Endothelial cell of umbilical vein (primary cell): ENCODE measurements at regions not wholly inside any gene's neighbourhood (a gene's known extent, or its start where the extent isn't known, plus 50 kb on each side); places are given as distances from the start of the nearest gene placed in this dataset.

ENCODE experiments used
- BruUV-seq: library from RNA; stranded (reverse); fragments of 400-500 nt; replicated peaks from 2 replicates; lab custom pipeline; 2021; lab: Mats Ljungman, UMichigan
- CTCF ChIA-PET: fragments of 300-600, 350-600 bp; sonication (Branson Sonifier 250); formaldehyde crosslinking; loops from one replicate; lab custom pipeline; 2021; ENCODE audit warnings: antibody characterized with exemption, inconsistent platforms; lab: Charles Lee
- POLR2A ChIA-PET: fragments of 300-600, 350-600 bp; sonication (Branson Sonifier 250); formaldehyde crosslinking; loops from one replicate; lab custom pipeline; 2021; ENCODE audit warnings: antibody characterized with exemption, inconsistent platforms; lab: Charles Lee
- DNase-seq: peaks from one replicate; pipeline ENCODE4 v3.0.0-alpha.2; 2011; ENCODE audit warnings: low read depth, low spot score
- FAIRE-seq: peaks from 2 replicates; lab custom pipeline; 2011; peaks lifted over from hg19 to GRCh38; lab: Jason Lieb, UNC
- H2AFZ ChIP-seq: 2 replicates; pipeline ENCODE4 v1.6.0; 2012; ENCODE audit warnings: low read depth, low read length, control low read depth, inconsistent platforms
- H3K27ac ChIP-seq: 2 replicates; pipeline ENCODE4 v1.5.1; 2011; ENCODE audit warnings: low read depth, mild to moderate bottlenecking, control low read depth, low read length, moderate library complexity; ENCODE audit not compliant: insufficient read depth
- H3K27me3 ChIP-seq, 2 experiments: 2 replicates each; pipeline versions ENCODE4 v1.6.0 to v1.6.1; 2011; ENCODE audit warnings: low read length in 2 of 2, mixed read lengths in 1 of 2; ENCODE audit not compliant: control insufficient read depth in 2 of 2, insufficient read depth in 2 of 2
- H3K36me3 ChIP-seq, 2 experiments: 2 replicates in 1 of 2; 3 replicates in 1 of 2; pipeline ENCODE4 v1.5.1; 2011; ENCODE audit warnings: low read length in 2 of 2, mild to moderate bottlenecking in 1 of 2, moderate library complexity in 1 of 2; ENCODE audit not compliant: control insufficient read depth in 2 of 2, insufficient read depth in 2 of 2; ENCODE audit errors: extremely low read depth in 1 of 2
- H3K4me1 ChIP-seq: 3 replicates; pipeline ENCODE4 v1.5.1; 2011; ENCODE audit warnings: mild to moderate bottlenecking, low read length; ENCODE audit not compliant: control insufficient read depth, insufficient read depth; ENCODE audit errors: extremely low read depth
- H3K4me2 ChIP-seq: 2 replicates; pipeline ENCODE4 v1.6.1; 2011; ENCODE audit warnings: low read length, control low read depth, mixed read lengths; ENCODE audit not compliant: insufficient read depth
- H3K4me3 ChIP-seq, 3 experiments: fragments of 200-600 bp in 1 of 3; sonication (generic), shearing (Covaris generic) in 1 of 3; replicated peaks in 1 of 3; 2 replicates each; pipeline ENCODE4 v1.5.1; 2011 to 2016; ENCODE audit warnings: control low read depth in 3 of 3, low read length in 3 of 3, mild to moderate bottlenecking in 2 of 3, inconsistent platforms in 1 of 3, low read depth in 1 of 3, moderate library complexity in 1 of 3; ENCODE audit not compliant: insufficient read depth in 1 of 3
- H3K79me2 ChIP-seq: 2 replicates; pipeline ENCODE4 v1.6.0; 2012; ENCODE audit warnings: low read length, inconsistent platforms; ENCODE audit not compliant: control insufficient read depth, insufficient read depth
- H3K9ac ChIP-seq: replicated peaks from 2 replicates; pipeline ENCODE3; 2011; ENCODE audit warnings: low read length, control low read depth; ENCODE audit not compliant: insufficient read depth; ENCODE audit errors: extremely low read depth
- H3K9me1 ChIP-seq: replicated peaks from 3 replicates; pipeline ENCODE4 v1.6.0; 2011; ENCODE audit warnings: mild to moderate bottlenecking, low read length; ENCODE audit not compliant: control insufficient read depth, insufficient read depth; ENCODE audit errors: extremely low read depth
- H3K9me3 ChIP-seq: replicated peaks from 2 replicates; pipeline ENCODE4 v1.5.1; 2012; ENCODE audit warnings: low read length, inconsistent platforms; ENCODE audit not compliant: control insufficient read depth, insufficient read depth
- H4K20me1 ChIP-seq: replicated peaks from 2 replicates; pipeline ENCODE3; 2011; ENCODE audit warnings: mild to moderate bottlenecking, low read length; ENCODE audit not compliant: control insufficient read depth, insufficient read depth; ENCODE audit errors: extremely low read depth
- EZH2 ChIP-seq: IDR thresholded peaks from 2 replicates; pipeline ENCODE4 v1.6.1; 2012; ENCODE audit warnings: borderline replicate concordance, low read depth, mild to moderate bottlenecking, moderate library complexity, low read length, inconsistent platforms; ENCODE audit not compliant: severe bottlenecking
- FOS ChIP-seq: IDR thresholded peaks from 2 replicates; pipeline ENCODE4 v1.6.1; 2011; ENCODE audit warnings: mild to moderate bottlenecking, low read length, moderate library complexity, borderline replicate concordance; ENCODE audit not compliant: insufficient read depth
- GATA2 ChIP-seq: IDR thresholded peaks from 2 replicates; pipeline ENCODE4 v1.7.0; 2011; ENCODE audit warnings: low read depth, mild to moderate bottlenecking, moderate library complexity, mixed read lengths, low read length; ENCODE audit not compliant: insufficient read length, insufficient read depth
- JUN ChIP-seq: IDR thresholded peaks from 2 replicates; pipeline ENCODE4 v1.6.1; 2011; ENCODE audit warnings: borderline replicate concordance, low read depth; ENCODE audit not compliant: insufficient read length, insufficient read depth
- MYC ChIP-seq: IDR thresholded peaks from one replicate; pipeline ENCODE4 v1.6.1; 2011; ENCODE audit warnings: mild to moderate bottlenecking, low read depth, low read length
- POLR2A ChIP-seq: IDR thresholded peaks from 2 replicates; pipeline ENCODE4 v1.6.1; 2012; ENCODE audit warnings: low read depth, mild to moderate bottlenecking, control low read depth, low read length
- POLR2AphosphoS5 ChIP-seq: IDR thresholded peaks from 2 replicates; pipeline ENCODE4 v1.6.1; 2012; ENCODE audit warnings: low read depth, mild to moderate bottlenecking, control low read depth, low read length, moderate library complexity; ENCODE audit not compliant: insufficient read depth
- dilution Hi-C: fragments of 300-500 bp; cut with MboI; formaldehyde crosslinking; loops from one replicate; pipeline ENCODE4 v1.15.0; 2019; ENCODE audit warnings: low sequenced_read_pairs; ENCODE audit not compliant: extremely low pct_ligation_motif_present
- intact Hi-C: fragments of 100-400 bp; cut with micrococcal nuclease; formaldehyde crosslinking; loops from one replicate; pipeline ENCODE4 v1.10.0; 2022
- TF ChIP-seq, protein P1 (sequence below): IDR thresholded peaks from 2 replicates; pipeline ENCODE4 v1.6.1; 2011; ENCODE audit not compliant: insufficient read depth, insufficient read length
- TF ChIP-seq, protein P2 (sequence below), 2 donors: IDR thresholded peaks; 1 replicate in 1 of 2; 2 replicates in 1 of 2; pipeline ENCODE4 v1.5.1; 2011; ENCODE audit warnings: low read length in 2 of 2, mild to moderate bottlenecking in 2 of 2, moderate library complexity in 2 of 2, control low read depth in 1 of 2, inconsistent platforms in 1 of 2, low read depth in 1 of 2; ENCODE audit not compliant: insufficient read depth in 1 of 2; ENCODE audit errors: extremely low read depth in 1 of 2

DNA sequence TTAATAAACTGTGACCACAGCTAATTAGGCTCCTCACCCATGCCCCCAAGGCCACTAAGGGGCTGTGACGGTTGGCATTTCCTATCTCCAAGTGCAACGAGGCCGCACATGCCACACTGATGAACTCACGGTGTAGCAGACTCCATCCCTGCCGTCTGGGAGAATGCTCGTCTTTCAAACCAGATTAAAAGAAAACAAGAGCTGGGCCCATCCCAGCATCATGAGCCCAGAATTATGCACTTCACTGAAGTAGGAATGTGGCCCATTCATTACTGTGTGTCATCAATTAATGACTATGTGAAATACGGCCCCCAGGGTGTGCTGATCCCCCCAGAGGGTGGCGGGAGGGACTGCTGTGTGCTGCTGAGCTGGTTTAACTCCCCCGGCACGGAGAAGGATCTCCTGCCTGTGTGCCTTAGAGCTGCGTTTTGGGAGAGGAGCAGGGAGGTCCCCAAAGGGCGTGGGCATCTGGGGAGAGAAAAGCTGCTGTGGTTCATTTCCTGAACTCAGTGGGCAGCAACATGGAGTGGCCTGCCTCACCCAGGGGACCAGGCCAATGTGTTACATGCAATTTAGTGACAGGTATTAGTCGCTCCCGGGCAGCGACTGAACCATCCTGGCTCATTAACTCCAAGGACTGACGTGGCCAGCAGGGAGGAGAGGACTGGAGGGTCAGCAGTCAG is 194.5 kb downstream of the FOXL1 start:
- no peaks in the 10 kb centered on the region for H3K79me2 ChIP-seq
- no peak overlapping the region for H3K4me2 ChIP-seq
- TF ChIP-seq POLR2A = no peak
- TF ChIP-seq GATA2 = no peak
- TF ChIP-seq MYC = no peak
- TF ChIP-seq, protein P1, sequence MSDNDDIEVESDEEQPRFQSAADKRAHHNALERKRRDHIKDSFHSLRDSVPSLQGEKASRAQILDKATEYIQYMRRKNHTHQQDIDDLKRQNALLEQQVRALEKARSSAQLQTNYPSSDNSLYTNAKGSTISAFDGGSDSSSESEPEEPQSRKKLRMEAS = no peak
- no peak for TF ChIP-seq FOS
- no peak for TF ChIP-seq JUN
- TF ChIP-seq, protein P2, sequence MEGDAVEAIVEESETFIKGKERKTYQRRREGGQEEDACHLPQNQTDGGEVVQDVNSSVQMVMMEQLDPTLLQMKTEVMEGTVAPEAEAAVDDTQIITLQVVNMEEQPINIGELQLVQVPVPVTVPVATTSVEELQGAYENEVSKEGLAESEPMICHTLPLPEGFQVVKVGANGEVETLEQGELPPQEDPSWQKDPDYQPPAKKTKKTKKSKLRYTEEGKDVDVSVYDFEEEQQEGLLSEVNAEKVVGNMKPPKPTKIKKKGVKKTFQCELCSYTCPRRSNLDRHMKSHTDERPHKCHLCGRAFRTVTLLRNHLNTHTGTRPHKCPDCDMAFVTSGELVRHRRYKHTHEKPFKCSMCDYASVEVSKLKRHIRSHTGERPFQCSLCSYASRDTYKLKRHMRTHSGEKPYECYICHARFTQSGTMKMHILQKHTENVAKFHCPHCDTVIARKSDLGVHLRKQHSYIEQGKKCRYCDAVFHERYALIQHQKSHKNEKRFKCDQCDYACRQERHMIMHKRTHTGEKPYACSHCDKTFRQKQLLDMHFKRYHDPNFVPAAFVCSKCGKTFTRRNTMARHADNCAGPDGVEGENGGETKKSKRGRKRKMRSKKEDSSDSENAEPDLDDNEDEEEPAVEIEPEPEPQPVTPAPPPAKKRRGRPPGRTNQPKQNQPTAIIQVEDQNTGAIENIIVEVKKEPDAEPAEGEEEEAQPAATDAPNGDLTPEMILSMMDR (IDR thresholded peaks at IDR 0.05; ENCODE audit: extremely low read depth in 1 of 2, insufficient read depth in 1 of 2, low read depth in 1 of 2, low read length in 2 of 2) = no peak
- TF ChIP-seq EZH2 = no peak
- TF ChIP-seq POLR2AphosphoS5 = no peak
- H3K36me3 ChIP-seq = no peaks in the 10 kb centered on the region
- no TSS peak for BruUV-seq
- FAIRE-seq (no peak), DNase-seq (no peak)
- no peaks in the 10 kb centered on the region for H4K20me1 ChIP-seq
- H3K4me1 ChIP-seq = no peaks in the 10 kb centered on the region
- POLR2A ChIA-PET = no interaction called here
- H3K4me3 ChIP-seq = no peak overlapping the region
- H3K9me1 ChIP-seq = no peaks in the 10 kb centered on the region
- intact Hi-C loops (no loop called here), dilution Hi-C loops (no loop called here)
- H3K9me3 ChIP-seq = no peaks in the 10 kb centered on the region
- H2AFZ ChIP-seq = no peak overlapping the region
- H3K27ac ChIP-seq = no peak overlapping the region
- H3K9ac ChIP-seq = no peak overlapping the region
- CTCF ChIA-PET = interaction anchor here (2.4 kb wide), 1 partner anchor 12 kb away, joined by 6 read pairs; no protein-coding TSS in a partner anchor
- H3K27me3 ChIP-seq = peaks cover 0 to 4% of the 10 kb centered on the region in 2 experiments
